Stimulated activated naive CD8-positive, alpha-beta T cell treated with anti-CD3 and anti-CD28 coated beads, Interleukin-15, amount 100 ng/mL, for 72 hours (primary cell): ENCODE measurements at regions not wholly inside any gene's neighbourhood (a gene's known extent, or its start where the extent isn't known, plus 50 kb on each side); places are given as distances from the start of the nearest gene placed in this dataset.

Experiments
- ATAC-seq: fragments of 150-1000 bp; cut with Tn5 transposase; 2 replicates; pipeline ENCODE4 v1.10.0; 2021; ENCODE audit warnings: mild to moderate bottlenecking, moderate library complexity
- DNase-seq, 2 donors: peaks; one replicate each; pipeline ENCODE4 v3.0.0; 2021 to 2022
- H3K27ac Mint-ChIP-seq, 2 donors: one replicate each; pipeline ENCODE4 v1.8.0; 2022; ENCODE audit warnings: mild to moderate bottlenecking in 2 of 2, mixed read lengths in 2 of 2, moderate library complexity in 2 of 2
- H3K27me3 Mint-ChIP-seq: one replicate; pipeline ENCODE4 v1.8.0; 2022; ENCODE audit warnings: mixed read lengths
- H3K4me1 Mint-ChIP-seq: one replicate; pipeline ENCODE4 v1.8.0; 2022; ENCODE audit warnings: mild to moderate bottlenecking, mixed read lengths
- H3K4me3 Mint-ChIP-seq, 2 donors: one replicate each; pipeline ENCODE4 v1.8.0; 2022; ENCODE audit warnings: mild to moderate bottlenecking in 2 of 2, mixed read lengths in 2 of 2, moderate library complexity in 1 of 2
- H3K9me3 Mint-ChIP-seq, 2 donors: one replicate each; pipeline ENCODE4 v1.8.0; 2022; ENCODE audit warnings: mixed read lengths in 2 of 2

- peaks cover 36% of the 10 kb centered on the region for H3K27me3 Mint-ChIP-seq
- DNase-seq (no peak), ATAC-seq (no peak)
- no peak overlapping the region for H3K27ac Mint-ChIP-seq
- peaks cover 0 to 11% of the 10 kb centered on the region in 2 donors for H3K9me3 Mint-ChIP-seq
- no peaks in the 10 kb centered on the region for H3K4me1 Mint-ChIP-seq
- H3K4me3 Mint-ChIP-seq: no peak overlapping the region
These were observed 551.3 kb upstream of the RAB6C start for GRCh38 chr2:129428086-129428660.

DNA sequence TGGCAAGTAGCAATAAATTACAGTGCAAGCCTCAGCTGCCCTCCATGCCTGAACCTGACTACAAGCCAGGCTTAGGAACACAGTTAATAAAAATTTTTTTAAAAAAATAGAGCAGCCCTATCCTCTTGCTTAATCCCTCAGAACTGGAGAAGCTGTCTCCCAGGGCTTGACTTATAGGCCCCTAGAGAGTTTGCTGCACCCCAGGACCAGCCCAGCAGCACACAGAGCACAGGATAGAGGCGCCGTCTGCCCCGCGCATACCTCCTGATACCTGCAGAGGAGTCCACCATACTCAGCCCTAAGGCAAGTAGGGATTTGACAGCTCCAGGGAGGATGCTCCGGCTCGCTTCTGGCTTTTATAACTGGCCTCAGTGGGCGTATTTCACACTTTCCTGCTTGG is 548.6 kb upstream of the RAB6C start:
- DNase-seq (no peak), ATAC-seq (no peak)
- no peak overlapping the region for H3K27ac Mint-ChIP-seq
- H3K27me3 Mint-ChIP-seq: peaks cover 36% of the 10 kb centered on the region
- H3K9me3 Mint-ChIP-seq: peaks cover 0 to 11% of the 10 kb centered on the region in 2 donors
- H3K4me3 Mint-ChIP-seq: no peak overlapping the region
- H3K4me1 Mint-ChIP-seq: no peaks in the 10 kb centered on the region

DNA sequence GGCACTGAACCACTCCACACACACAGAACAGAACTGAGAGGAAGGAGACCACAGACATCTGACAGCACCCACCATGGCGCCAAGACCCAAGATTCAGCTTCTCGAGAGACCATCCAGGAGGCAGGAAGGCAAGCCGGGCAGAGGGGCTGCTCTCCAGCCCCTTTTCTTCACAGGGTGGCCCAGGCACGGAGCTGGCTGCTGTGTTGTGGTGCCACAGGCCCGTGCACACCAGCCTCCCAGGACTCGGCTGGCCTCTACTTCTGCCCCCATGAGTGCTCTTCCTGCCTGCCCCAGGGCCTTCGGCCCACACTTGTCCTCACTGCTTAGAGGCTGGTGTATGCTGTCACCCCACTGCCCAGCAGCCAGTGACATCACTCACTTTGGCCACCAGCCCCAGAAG is 547.6 kb upstream of the RAB6C start:
- DNase-seq (no peak), ATAC-seq (no peak)
- no peak overlapping the region for H3K27ac Mint-ChIP-seq
- no peak overlapping the region for H3K4me3 Mint-ChIP-seq
- H3K4me1 Mint-ChIP-seq: no peaks in the 10 kb centered on the region
- H3K27me3 Mint-ChIP-seq: peaks cover 29% of the 10 kb centered on the region
- peaks cover 0 to 11% of the 10 kb centered on the region in 2 donors for H3K9me3 Mint-ChIP-seq

DNA sequence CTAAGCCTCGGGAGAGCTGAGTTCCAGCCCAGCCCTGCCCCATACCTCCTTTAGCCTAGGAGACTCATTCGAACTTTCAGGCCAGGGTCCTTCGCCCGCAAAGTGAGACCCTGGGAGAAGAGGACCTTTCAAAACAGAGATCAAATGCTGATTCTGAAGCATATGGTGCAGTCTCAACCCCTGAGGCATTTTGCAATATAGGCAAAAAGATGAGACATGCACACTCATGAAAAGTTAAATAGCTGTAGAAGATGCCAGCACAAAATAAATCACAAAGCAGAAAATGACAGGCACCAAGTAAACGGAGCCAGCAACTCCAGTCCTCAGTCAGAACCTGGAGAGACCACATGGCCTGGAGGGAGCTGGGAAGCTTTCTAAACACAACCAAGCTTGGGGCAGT is 542.7 kb upstream of the RAB6C start:
- H3K4me1 Mint-ChIP-seq: no peaks in the 10 kb centered on the region
- DNase-seq (no peak), ATAC-seq (no peak)
- H3K4me3 Mint-ChIP-seq: no peak overlapping the region
- H3K27me3 Mint-ChIP-seq: peaks cover 1% of the 10 kb centered on the region
- no peak overlapping the region for H3K27ac Mint-ChIP-seq
- H3K9me3 Mint-ChIP-seq: no peaks in the 10 kb centered on the region

- no peaks in the 10 kb centered on the region for H3K4me1 Mint-ChIP-seq
- no peak overlapping the region for H3K27ac Mint-ChIP-seq
- ATAC-seq (no peak), DNase-seq (no peak)
- no peaks in the 10 kb centered on the region for H3K9me3 Mint-ChIP-seq
- H3K4me3 Mint-ChIP-seq: no peak overlapping the region
- no peaks in the 10 kb centered on the region for H3K27me3 Mint-ChIP-seq
These were observed 541.7 kb upstream of the RAB6C start for GRCh38 chr2:129437725-129438124.

- peaks cover 5% of the 10 kb centered on the region for H3K27me3 Mint-ChIP-seq
- no peaks in the 10 kb centered on the region for H3K4me1 Mint-ChIP-seq
- no peak overlapping the region for H3K27ac Mint-ChIP-seq
These were observed 540.9 kb upstream of the RAB6C start for GRCh38 chr2:129438501-129439057.

GRCh38 chr2:129439406-129440302 is 539.8 kb upstream of the RAB6C start:
- Mint-ChIP-seq H3K4me3 (no peak overlapping the region), H3K9me3 (no peaks in the 10 kb centered on the region), H3K27me3 (peaks cover 15% of the 10 kb centered on the region), H3K27ac (no peak overlapping the region), H3K4me1 (no peaks in the 10 kb centered on the region)
- DNase-seq (no peak), ATAC-seq (peak; percentile 47)

More at GRCh38 chr2:129438501-129439057, 540.9 kb upstream of the RAB6C start:
- H3K4me3 Mint-ChIP-seq: no peak overlapping the region
- H3K9me3 Mint-ChIP-seq: no peaks in the 10 kb centered on the region
- ATAC-seq: no peak
- DNase-seq: no peak

DNA sequence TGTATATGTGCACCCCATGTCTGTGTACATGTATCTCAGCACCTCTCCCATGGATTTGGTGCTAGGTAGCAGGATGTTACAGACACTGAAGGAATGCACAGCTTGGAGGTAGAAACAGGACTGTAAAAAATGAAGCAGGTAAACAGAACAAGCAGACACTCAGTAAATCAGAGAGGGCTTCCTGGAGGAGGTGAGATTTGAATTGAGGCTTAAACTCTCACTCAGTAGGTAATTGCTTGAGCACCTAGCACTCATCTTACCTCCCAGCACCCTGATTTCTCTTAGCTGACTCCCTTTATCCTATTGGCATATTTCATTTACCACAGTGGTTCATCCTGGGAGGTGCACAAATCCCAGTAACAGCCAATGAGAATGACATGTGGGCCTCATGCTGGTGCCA is 537.9 kb upstream of the RAB6C start:
- H3K4me1 Mint-ChIP-seq: no peaks in the 10 kb centered on the region
- no peak for DNase-seq
- ATAC-seq: no peak
- H3K9me3 Mint-ChIP-seq: no peaks in the 10 kb centered on the region
- peak overlapping the region in 1 of 2 donors; percentile 63 for H3K27ac Mint-ChIP-seq
- no peak overlapping the region for H3K4me3 Mint-ChIP-seq
- peaks cover 21% of the 10 kb centered on the region for H3K27me3 Mint-ChIP-seq

DNA sequence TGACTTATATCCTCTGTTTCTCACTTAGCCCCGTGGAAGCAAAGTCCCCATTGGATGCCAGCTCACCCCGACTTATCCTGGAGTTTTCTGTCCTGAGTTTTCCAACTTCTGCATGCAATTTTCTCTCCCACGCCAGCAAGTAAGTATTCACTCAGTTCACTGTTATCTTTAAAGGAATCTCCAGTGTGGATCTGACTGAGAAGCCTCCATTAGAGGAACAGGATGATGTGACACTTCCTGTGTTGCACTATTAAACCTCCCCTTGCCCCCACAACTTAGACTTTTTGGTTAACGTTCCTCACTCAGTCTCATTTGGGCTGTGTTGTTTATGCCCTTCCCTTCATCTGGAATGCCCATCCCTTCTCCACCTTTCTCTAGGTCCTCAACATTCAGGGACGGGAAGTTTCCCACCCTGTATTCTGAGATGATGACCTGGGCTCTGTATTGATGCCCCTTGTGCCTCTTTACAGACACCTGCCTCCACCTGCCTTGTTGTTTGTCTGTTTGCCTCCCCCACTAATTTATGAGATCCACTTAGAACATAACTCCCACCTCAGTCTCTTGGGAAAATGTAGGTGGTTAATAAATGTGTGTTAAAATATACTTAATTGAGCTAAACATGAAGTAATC is 536.1 kb upstream of the RAB6C start:
- no peaks in the 10 kb centered on the region for H3K9me3 Mint-ChIP-seq
- ATAC-seq (no peak), DNase-seq (no peak)
- H3K27ac Mint-ChIP-seq: peak overlapping the region in 1 of 2 donors; percentile 51
- peaks cover 21% of the 10 kb centered on the region for H3K27me3 Mint-ChIP-seq
- no peak overlapping the region for H3K4me3 Mint-ChIP-seq
- H3K4me1 Mint-ChIP-seq: no peaks in the 10 kb centered on the region

DNA sequence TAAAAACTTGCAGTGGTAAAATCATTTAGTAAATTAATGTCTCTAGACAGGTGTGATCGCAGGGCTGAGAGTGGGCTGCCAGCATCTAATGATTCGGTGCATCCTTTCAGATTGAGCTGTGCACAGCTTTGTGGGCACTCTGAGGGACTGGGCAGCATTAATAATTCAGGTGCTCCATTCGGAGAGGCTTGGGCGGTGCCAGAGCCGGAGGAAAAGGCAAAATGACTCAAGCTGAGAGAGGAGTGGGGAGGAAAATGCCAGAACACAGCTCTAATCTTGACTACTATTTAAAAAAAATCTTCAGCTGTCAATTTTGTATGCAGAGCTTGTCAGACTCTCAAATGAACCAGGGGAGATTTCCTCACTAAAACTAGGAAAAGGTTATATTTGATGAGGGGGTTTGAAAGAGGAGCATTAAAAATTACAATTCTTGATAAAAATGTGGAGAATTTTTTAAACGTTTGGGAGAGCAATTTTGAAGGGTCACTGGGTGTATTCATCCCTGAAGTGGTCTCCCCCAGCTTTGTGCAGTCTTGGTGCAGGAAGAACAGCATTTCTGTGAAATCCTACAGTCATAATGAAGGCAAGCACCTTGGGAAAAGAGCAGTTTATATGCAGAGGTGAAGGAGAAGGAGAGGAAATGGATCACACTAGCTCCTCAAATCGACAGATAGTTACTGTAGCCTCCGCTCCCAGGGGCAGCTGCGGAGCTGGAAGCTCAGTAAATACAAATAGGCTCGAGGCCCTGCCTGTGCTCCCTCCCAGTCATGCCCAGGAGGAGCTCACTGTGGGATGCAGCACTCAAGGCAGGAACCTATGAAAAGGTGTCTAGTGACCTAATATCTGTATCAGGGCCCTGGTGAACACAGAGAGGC is 535.4 kb upstream of the RAB6C start:
- no peak for DNase-seq
- Mint-ChIP-seq H3K27ac (no peak overlapping the region), H3K4me3 (no peak overlapping the region), H3K4me1 (no peaks in the 10 kb centered on the region), H3K27me3 (peaks cover 29% of the 10 kb centered on the region), H3K9me3 (peaks cover 0 to 3% of the 10 kb centered on the region in 2 donors)
- ATAC-seq: no peak

DNA sequence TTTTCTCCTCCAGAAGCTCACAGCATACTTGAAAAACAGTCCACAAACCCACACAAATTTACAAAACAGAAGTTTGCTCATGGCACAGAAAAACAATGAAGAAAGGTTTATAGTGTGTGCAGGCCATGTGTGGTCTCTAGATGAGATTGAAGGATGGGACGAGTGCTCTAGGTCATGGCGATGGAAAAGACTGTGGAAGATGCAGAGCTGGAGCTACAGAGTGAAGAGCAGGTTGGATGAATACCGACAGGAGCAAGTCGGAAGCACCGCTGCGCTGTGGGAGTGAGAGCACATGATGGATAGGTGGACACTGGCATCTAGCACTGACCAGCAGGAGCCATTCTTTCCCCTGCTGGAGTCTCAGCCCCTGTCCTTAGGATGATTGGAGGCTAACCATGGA is 534.7 kb upstream of the RAB6C start:
- ATAC-seq: no peak
- H3K27ac Mint-ChIP-seq: no peak overlapping the region
- peaks cover 32% of the 10 kb centered on the region for H3K27me3 Mint-ChIP-seq
- H3K4me3 Mint-ChIP-seq: no peak overlapping the region
- no peaks in the 10 kb centered on the region for H3K4me1 Mint-ChIP-seq
- DNase-seq: no peak
- H3K9me3 Mint-ChIP-seq: peaks cover 0 to 4% of the 10 kb centered on the region in 2 donors

GRCh38 chr2:129456691-129457090 is 522.8 kb upstream of the RAB6C start:
- H3K9me3 Mint-ChIP-seq: peaks cover 0 to 8% of the 10 kb centered on the region in 2 donors
- ATAC-seq (no peak), DNase-seq (no peak)
- H3K4me3 Mint-ChIP-seq: no peak overlapping the region
- H3K4me1 Mint-ChIP-seq: no peaks in the 10 kb centered on the region
- peaks cover 7% of the 10 kb centered on the region for H3K27me3 Mint-ChIP-seq
- no peak overlapping the region for H3K27ac Mint-ChIP-seq

GRCh38 chr2:129457277-129457818 is 522.1 kb upstream of the RAB6C start:
- ATAC-seq: no peak
- H3K9me3 Mint-ChIP-seq: peaks cover 0 to 8% of the 10 kb centered on the region in 2 donors
- H3K4me1 Mint-ChIP-seq: no peaks in the 10 kb centered on the region
- peaks cover 7% of the 10 kb centered on the region for H3K27me3 Mint-ChIP-seq
- DNase-seq: no peak
- no peak overlapping the region for H3K4me3 Mint-ChIP-seq
- H3K27ac Mint-ChIP-seq: no peak overlapping the region

GRCh38 chr2:129458006-129458405 is 521.5 kb upstream of the RAB6C start:
- Mint-ChIP-seq H3K27ac (no peak overlapping the region), H3K9me3 (peaks cover 0 to 5% of the 10 kb centered on the region in 2 donors), H3K27me3 (peaks cover 2% of the 10 kb centered on the region), H3K4me3 (no peak overlapping the region), H3K4me1 (no peaks in the 10 kb centered on the region)
- ATAC-seq: no peak
- DNase-seq: no peak

DNA sequence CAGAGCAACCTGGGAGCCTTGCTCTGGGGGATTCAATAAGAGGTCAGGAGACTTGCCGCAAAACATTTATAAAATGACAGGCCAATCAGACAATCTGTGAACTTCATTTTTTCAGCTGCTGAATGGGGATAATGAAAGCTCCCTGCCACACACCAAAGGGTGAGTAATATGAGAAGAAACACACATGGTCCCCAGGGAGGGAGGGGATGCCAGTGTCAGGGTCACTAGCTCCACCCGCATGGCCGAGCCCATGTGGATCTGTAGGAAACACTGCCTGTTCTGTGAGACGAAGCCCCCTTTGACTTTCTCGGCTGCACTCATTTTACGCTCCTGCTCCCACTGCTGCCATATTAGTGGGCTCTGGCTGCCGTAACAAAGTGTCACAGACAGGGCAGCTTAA is 521.0 kb upstream of the RAB6C start:
- Mint-ChIP-seq H3K27ac (no peak overlapping the region), H3K27me3 (no peaks in the 10 kb centered on the region), H3K4me3 (no peak overlapping the region), H3K4me1 (no peaks in the 10 kb centered on the region), H3K9me3 (peaks cover 0 to under 1% of the 10 kb centered on the region in 2 donors)
- DNase-seq (no peak), ATAC-seq (no peak)
